ENCODE measurements at regions not wholly inside any gene's neighbourhood (a gene's known extent, or its start where the extent isn't known, plus 50 kb on each side); places are given as distances from the start of the nearest gene placed in this dataset.

DNA sequence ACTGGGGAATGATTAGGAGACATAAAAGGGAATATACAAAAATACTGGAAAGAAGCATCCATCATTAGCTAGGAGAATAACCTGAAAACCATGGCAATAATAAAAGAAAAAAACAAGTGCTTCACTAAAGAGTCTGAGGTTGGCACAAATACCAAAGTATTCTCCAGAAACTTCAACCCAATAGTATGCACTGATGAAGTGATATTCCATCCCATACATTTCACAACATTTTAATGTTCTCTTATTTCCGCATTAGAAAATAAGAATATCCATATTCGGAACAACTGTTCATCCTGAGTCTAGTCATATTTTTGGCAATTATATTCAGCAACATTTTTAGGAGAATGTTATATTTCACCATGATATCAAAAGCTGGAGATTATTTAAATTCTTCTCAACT is 116.2 kb downstream of the POSTN start:
- no peak for TF ChIP-seq JUNB (IDR thresholded peaks at IDR 0.05)
- no peak for TF ChIP-seq CHD2 (IDR thresholded peaks at IDR 0.05; ENCODE audit: low read length, partially characterized antibody)
- TF ChIP-seq RARB (CRISPR knock-in tag; IDR thresholded peaks at IDR 0.05), result no peak
- TF ChIP-seq, protein P1, sequence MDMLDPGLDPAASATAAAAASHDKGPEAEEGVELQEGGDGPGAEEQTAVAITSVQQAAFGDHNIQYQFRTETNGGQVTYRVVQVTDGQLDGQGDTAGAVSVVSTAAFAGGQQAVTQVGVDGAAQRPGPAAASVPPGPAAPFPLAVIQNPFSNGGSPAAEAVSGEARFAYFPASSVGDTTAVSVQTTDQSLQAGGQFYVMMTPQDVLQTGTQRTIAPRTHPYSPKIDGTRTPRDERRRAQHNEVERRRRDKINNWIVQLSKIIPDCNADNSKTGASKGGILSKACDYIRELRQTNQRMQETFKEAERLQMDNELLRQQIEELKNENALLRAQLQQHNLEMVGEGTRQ (IDR thresholded peaks at IDR 0.05), result no peak
